SKM-1 treated with dmso at 0.1 percent for 144 hours (cell line): ENCODE measurements at regions not wholly inside any gene's neighbourhood (a gene's known extent, or its start where the extent isn't known, plus 50 kb on each side); places are given as distances from the start of the nearest gene placed in this dataset.

Experiments
- DNase-seq: peaks from one replicate; lab custom pipeline; 2025; ENCODE audit not compliant: unreplicated experiment; lab: John Stamatoyannopoulos, UW

DNA sequence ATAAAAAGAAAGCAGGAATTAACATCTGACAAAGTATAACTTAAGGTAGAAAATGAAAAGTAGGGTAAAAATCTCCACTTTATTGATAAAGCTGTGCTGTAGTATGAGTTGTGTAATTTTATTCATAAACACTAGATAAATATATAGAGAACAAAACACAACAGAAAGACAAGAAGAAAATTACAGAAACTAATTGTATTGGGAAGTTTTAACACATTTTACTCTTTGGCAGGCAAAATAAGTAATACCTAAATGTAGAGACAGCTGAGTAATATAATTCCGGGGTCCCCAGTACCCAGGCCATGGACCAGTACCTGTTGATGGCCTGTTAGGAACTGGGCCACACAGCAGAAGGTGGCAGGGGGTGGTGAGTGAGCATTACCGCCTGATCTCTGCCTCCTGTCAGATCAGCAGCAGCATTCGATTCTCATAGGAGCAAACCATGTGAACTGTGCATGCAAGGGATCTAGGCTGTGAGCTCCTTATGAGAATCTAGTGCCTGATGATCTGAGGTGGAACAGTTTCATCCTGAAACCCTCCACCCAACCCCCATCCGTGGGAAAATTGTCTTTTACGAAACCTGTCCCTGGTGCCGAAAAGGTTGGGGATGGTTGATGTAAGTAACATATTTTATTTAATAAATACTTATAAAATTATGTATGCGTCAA is 84.4 kb upstream of the ETV6 start:
- DNase-seq = no peak

DNA sequence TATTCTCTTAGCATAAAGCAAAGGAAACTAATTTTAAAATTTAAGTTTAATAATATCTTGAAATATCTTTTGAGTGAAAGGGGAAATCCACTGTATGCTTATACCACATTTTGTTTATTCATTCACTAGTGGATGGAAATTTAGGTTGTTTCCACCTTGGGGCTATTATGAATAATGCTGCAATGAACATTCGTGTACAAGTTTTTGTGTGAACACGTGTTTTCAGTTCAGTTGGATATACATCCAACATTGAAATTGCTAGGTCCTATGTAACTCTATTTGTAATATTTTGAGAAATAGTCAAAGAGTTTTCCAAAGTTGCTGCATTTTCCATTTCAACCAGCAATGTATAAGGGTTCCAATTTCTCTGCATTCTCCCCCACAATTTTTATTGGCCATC is 83.7 kb upstream of the ETV6 start:
- DNase-seq = no peak

DNA sequence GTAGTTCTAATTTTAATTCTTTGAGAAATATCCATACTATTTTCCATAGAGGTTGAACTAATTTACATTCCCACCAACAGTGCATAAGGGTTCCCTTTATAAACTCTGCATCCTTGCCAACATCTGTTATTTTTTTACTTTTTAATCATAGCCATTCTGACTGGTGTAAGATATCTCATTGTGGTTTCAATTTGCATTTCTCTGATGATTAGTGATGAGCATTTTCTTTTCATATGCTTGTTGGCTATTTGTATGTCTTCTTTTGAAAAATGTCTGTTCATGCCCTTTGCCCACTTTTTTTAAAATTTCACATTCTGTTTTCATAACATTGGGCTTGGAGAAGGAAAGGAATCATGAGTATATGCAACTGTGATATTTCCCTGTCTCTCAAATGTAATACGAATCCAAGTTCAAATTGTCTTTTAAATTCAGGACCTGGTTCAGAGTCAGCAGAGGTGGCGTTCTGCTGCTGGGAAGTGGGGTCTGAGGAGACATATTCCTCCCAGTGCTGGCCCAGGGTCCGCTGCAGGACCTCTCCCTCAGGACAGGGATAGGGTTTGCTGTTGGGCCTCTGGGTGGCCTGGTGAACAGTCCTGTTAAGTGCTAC is 81.2 kb upstream of the ETV6 start:
- no peak for DNase-seq

DNA sequence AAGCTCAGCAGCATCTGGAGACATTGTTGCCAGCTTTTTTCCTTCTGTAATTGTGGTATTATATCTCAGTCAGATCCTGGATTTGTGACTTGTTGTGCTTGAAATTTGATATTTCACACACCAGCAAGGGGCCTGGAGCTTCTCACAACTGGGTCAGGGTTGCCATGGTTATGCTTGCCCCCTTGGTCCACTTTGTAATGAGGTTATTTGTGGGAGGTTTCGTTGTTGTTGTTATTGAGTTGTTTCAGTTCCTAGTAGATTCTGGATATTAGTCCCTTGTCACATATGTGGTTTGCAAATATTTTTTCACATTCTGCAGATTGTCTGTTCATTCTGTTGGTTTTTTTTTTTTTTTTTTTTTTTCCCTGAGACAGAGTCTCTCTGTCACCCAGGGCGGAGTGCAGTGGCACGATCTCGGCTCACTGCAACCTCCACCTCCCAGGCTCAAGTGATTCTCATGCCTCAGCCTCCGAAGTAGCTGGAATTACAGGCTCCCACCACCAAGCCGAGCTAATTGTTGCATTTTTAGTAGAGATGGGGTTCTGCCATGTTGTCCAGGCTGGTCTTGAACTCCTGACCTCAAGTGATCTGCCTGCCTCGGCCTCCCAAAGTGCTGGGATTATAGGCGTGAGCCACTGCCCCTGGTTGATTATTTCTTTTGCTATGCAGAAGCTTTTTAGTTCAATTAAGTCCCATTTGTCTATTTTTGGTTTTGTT is 80.6 kb upstream of the ETV6 start:
- DNase-seq = no peak

DNA sequence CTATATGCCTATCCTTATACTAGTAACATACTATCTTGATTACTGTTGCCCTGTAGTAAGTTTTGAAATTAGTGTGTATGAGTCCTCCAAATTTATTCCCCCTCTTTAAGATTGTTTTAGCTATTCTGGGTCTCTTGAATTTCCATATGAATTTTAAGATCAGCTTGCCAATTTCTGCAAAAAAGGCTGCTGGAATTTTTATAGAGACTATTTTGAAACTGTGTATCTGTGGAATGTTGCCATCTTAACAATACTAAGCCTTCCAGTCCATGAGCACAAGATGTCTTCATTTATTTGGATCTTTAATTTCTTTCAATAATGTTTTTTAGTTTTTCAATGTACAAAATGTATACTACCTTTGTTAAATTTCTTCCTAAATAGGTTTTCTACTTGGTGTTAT is 79.8 kb upstream of the ETV6 start:
- DNase-seq = no peak

DNA sequence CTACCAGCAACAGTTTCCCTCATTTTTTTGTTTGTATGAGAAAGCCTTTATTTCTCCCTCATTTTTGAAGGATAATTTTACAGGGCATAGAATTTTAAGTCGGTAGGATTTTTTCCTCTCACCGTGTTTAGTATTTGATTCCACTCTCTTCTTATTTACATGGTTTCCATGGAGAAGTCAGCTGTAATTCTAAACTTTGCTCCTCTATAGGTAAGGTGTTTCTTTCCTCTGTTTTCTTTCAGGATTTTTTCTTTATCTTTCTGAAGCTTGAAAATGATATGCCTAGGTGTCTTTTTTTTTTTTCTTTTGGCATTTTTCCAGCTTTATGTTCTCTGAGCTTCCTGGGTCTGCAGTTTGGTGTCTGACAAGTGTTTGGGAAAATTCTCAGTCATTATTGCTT is 75.6 kb upstream of the ETV6 start:
- DNase-seq = no peak

DNA sequence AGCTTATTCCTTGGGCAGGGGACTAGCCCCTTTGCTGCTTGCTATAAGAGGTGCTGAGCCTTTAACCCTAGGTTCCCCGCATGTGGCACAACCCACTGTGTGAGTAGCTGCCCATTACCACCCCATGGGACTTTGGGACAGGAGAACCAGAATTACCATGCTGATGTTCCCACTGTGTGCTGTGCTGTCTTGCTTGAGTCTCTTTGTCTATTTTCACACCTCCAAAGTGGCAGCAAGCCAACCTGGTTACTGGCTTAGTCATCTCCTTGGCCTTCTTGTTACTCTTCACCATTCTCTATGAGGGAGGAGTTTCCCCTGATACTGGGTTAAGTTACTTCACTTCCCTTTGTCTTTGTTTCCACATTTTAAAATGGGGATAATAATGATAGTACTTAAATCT is 73.4 kb upstream of the ETV6 start:
- no peak for DNase-seq

DNA sequence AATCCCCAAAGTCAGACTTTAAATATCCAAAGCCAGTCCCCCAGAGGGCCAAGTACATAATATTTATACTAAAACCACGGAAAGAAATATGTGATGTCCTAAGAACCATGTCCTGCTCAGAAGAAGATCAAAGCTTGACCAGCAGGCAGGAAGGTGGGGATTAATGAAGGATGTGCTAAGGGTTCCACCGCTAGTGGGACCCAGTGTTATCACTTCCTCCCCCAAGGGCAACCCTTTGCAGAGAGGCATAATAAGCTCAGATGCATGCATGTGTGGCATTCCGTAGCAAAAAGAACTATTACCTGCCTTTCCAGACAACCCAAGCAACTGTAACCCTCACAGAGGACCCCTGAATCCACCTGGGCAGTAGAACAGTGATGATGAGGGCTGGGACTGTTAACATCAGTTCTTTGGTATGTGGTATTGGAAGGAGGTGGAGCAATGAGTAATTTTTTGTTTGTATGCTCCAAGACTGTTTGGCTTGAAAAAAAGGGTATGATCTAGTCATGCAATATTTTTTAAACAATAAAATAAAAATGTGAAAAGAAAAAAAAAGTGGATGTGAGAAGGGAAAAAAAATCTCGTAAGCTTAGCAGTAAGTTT is 71.7 kb upstream of the ETV6 start:
- DNase-seq = no peak

DNA sequence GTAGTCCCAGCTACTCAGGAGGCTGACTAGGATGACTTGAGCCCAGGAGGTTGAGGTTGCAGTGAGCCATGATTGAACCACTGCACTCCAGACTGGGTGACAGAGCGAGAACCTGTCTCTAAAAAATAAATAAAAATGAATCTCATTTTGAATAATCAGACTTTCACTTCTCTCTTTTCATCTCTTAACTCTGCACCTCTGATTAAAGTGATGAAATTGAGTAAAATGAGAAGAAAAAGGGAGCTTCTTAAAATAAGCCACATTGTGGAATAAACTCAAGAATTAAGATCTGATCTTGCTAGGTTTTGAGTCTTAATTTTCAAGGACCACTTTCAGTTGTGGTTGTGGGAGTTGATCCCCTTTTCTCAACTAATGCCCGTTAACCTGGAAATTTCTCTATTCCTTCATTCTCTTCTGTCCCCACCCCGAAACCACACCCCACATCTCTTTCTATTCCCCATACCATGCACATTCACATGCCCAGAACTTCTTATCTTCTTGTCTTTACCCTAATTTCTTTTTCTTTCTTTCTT is 70.9 kb upstream of the ETV6 start:
- no peak for DNase-seq

DNA sequence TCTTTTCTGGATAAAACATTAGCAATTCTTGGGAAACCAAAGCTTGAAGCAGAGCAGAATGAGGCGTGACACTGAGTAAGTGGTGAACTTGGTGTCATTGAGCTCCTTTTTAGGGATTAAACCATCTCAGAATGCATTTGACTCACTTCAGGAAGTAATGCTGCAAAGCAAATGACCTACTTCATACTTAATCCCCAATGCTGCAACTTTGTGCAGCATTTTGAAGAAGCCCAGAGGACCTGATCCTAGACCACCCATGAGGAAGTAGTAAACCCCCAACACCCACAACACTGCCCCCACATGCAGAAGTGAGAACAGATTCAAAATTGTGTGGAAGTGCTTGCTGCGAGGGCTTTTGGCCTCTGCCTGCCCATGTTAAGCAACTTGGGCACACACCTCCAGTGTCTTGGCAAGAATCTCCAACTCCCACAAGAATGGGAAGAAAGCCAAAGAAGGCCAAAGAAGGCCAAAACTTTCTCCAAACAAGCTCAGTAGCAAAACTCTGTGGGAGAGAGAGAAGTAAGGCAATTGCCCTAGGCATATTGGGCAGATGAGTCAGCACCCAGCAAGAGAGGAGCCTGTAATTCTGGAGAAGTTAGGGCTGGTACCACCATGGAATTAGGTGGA is 69.2 kb upstream of the ETV6 start:
- peak; percentile 46 for DNase-seq

DNA sequence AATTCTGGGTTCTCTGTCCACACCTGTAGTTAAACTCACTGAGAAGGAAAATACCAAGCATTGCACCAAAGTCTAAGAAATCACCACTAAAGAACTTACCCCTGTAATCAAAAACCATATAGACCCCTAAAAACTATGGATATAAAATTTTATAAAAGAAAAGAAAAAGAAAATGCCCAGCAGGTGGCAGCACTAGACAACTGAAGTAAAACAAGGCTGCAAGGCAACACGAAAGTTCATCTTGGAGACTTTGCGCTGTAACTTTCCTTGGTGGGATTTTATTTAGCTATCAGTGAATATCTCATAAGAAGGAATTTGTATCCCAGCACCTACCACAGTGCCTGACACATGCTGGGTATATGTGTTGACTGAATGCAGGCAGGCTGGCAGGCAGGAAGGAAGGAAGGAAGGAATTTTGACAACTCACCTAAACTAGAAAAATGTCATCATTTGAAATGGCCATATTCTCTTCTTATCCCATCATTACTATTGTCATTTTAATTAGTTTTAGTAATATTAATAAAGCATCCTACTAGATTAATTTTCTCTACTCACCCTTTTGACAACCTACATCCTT is 68.2 kb upstream of the ETV6 start:
- peak; percentile 36 for DNase-seq

DNA sequence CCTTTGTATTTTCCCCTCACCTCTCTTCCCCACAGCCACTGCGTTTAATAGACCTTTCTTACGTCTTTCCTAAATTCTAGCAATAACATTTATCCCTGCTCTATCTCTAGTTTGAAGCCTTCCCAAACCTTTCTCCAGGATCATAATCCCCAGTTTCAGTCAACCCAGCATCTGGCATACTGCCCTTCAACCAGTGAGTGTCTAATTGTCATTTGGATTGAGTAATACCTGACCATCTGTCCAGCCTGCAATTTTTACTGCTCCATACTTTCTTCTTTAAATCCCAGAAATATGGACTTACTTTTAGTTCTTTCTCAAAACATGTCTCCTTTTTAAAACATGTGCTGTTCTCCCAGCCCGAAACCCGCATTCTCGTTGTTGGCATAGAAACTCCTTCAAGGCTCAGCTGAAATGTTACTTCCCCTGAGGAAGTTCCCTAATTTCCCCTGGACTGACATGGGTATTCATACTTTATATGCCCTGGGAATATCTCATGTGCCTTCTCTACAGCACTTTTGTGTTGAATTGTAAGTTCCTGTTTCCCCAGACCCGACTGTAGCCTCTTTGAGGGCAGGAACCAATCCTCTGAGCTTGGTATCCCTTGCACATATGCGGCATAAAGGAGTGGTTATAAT is 65.1 kb upstream of the ETV6 start:
- DNase-seq = no peak

DNA sequence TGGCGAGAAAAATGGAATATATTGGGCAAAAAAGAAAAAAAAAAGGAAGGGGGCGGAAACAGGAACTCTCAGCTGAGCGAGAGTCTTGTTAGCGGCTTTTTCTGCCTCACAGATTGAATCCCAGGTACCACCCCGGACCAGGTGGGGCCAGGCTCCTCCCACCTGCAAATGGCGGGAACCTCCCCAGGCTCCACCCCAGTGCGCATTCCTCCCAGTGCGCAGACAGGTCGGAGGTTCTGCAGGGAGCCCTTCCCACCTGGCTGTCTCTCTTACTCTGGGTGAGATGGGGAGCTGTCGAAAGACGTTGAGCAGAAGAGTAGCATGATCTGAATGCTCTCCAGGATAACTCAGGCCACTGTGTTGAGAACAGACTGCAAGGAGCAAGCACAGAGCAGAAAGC is 57.0 kb upstream of the ETV6 start:
- no peak for DNase-seq

DNA sequence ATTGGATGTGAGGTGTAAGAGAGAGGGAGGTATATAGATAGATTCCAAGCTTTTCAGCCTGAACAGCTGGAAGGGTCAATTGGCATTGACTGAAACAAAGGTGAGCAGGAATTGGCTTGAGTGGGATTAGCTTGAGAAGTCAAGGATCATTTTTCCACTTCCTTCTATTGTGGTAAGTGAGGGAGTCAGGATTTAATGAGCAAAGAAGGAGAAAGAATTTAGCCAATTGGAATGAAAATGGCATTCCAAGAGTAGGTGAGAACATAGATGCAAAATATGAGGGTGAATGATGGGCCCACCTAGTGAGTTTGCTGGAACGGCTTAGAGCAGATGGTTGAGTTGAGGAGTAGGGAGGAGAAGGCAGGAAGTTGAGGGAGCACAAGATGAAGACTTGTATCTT is 56.5 kb upstream of the ETV6 start:
- no peak for DNase-seq

DNA sequence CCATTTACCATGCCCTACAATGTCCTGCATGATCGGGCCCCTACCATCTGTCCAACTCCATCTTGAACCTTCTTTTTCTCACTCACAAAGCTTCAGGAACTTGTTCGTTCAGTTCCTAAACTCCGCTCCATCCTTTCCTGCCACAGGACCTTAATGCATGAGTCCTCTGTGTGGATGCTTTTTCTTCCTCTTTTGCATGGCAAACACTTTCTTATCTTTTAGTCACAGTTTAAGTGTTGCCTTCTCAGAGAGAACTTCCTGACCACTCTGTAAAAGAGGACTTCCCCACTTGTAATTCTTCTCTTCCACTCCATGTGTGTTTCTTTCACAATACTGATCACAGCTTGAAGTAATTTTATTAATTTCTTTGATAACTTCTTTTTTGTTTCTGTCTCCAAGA is 54.4 kb upstream of the ETV6 start:
- DNase-seq = peak; percentile 46

DNA sequence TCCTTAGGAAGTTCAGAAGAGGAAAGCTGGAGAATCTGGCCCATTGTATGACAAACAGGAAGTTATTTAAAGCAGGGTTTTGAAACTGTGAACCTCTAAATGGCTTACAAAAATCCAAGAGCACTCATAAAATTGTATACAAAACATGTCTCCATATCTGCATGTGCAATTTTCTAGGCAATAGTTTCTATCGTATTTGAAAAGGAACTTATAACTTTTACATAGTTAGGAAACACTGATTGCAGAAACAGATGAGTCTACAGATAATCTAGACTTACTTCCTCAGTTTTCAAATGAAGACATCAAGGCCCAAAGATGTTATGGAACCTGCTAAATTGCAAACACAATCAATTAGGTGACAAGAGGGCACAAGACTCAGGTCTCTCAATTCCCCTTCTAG is 53.3 kb upstream of the ETV6 start:
- peak; percentile 62 for DNase-seq

DNA sequence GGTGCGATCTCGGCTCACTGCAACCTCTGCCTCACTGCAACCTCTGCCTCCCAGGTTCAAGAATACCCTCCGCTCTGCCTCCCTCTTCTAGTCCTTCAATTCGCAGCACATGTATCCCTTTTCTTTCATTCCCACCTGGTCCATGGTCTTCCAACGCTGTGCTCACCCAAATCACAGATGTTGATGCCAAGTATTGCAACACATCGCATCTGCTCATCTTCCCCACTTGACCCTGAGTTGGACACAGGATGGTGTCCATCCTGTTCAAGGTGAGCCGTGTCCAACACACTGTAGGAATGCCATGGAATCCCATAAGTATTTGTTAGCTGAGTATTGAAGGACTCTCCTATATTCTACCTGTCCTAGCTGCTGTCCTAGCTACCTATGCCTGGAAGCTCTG is 50.6 kb upstream of the ETV6 start:
- DNase-seq = no peak
